NCI-H2196 (cell line): ENCODE measurements at regions not wholly inside any gene's neighbourhood (a gene's known extent, or its start where the extent isn't known, plus 50 kb on each side); places are given as distances from the start of the nearest gene placed in this dataset.

Source experiments
- DNase-seq: peaks from one replicate; lab custom pipeline; 2025; ENCODE audit not compliant: unreplicated experiment; lab: John Stamatoyannopoulos, UW

- DNase-seq, result no peak
These were observed 649.5 kb downstream of the XIRP2 start for GRCh38 chr2:167537743-167538142.

GRCh38 chr2:167534443-167534842 lies 646.2 kb downstream of the XIRP2 start:
- DNase-seq, result no peak

- no peak for DNase-seq
These were observed 636.5 kb downstream of the XIRP2 start for GRCh38 chr2:167524786-167525185.

GRCh38 chr2:167510071-167510759 lies 621.9 kb downstream of the XIRP2 start:
- DNase-seq, result no peak

- DNase-seq, result peak; percentile 17
These were observed 621.3 kb downstream of the XIRP2 start for GRCh38 chr2:167509586-167509985.

GRCh38 chr2:167508709-167509108 lies 620.4 kb downstream of the XIRP2 start:
- DNase-seq, result no peak

- DNase-seq, result no peak
These were observed 618.1 kb downstream of the XIRP2 start for GRCh38 chr2:167506395-167506794.

GRCh38 chr2:167504695-167505094 lies 616.4 kb downstream of the XIRP2 start:
- DNase-seq, result no peak

- DNase-seq, result no peak
These were observed 615.8 kb downstream of the XIRP2 start for GRCh38 chr2:167504061-167504460.

- no peak for DNase-seq
These were observed 613.3 kb downstream of the XIRP2 start for GRCh38 chr2:167501618-167502017.

- no peak for DNase-seq
These were observed 605.6 kb downstream of the XIRP2 start for GRCh38 chr2:167493862-167494261.

GRCh38 chr2:167492486-167492885 lies 604.2 kb downstream of the XIRP2 start:
- no peak for DNase-seq

- no peak for DNase-seq
These were observed 603.5 kb downstream of the XIRP2 start for GRCh38 chr2:167491788-167492187.

GRCh38 chr2:167490455-167490854 lies 602.2 kb downstream of the XIRP2 start:
- no peak for DNase-seq

- no peak for DNase-seq
These were observed 601.0 kb downstream of the XIRP2 start for GRCh38 chr2:167489325-167489724.

GRCh38 chr2:167487728-167488127 lies 599.4 kb downstream of the XIRP2 start:
- no peak for DNase-seq

- no peak for DNase-seq
These were observed 596.6 kb downstream of the XIRP2 start for GRCh38 chr2:167484875-167485274.

- no peak for DNase-seq
These were observed 592.7 kb downstream of the XIRP2 start for GRCh38 chr2:167480986-167481309.

GRCh38 chr2:167480232-167480985 lies 592.1 kb downstream of the XIRP2 start:
- no peak for DNase-seq

- no peak for DNase-seq
These were observed 589.9 kb downstream of the XIRP2 start for GRCh38 chr2:167478196-167478595.

- DNase-seq, result no peak
These were observed 587.5 kb downstream of the XIRP2 start for GRCh38 chr2:167475791-167476190.

GRCh38 chr2:167471734-167472133 lies 583.5 kb downstream of the XIRP2 start:
- no peak for DNase-seq

GRCh38 chr2:167471332-167471731 lies 583.1 kb downstream of the XIRP2 start:
- no peak for DNase-seq
